Sigmoid colon (tissue), 6 donors: ENCODE measurements at regions not wholly inside any gene's neighbourhood (a gene's known extent, or its start where the extent isn't known, plus 50 kb on each side); places are given as distances from the start of the nearest gene placed in this dataset.
"Not testable (repeated sequence)": the region's sequence is repeated elsewhere in the genome, so short reads cannot be mapped to it uniquely, and the experiment has no call there.

ENCODE experiments used
- DNase-seq: peaks from one replicate; pipeline ENCODE4 v3.0.0-alpha.2; 2019
- H3K27ac ChIP-seq, 4 donors: fragments of 200-600 bp; sonication (generic); one replicate each; pipeline ENCODE4 v1.5.1; 2016 to 2019; ENCODE audit warnings: mild to moderate bottlenecking in 1 of 4
- H3K27me3 ChIP-seq, 3 donors: fragments of 200-600 bp; sonication (generic); one replicate each; pipeline ENCODE4 v1.5.1; 2019; ENCODE audit warnings: mild to moderate bottlenecking in 1 of 3
- H3K36me3 ChIP-seq, 4 donors: fragments of 200-600 bp; sonication (generic); one replicate each; pipeline ENCODE4 v1.5.1; 2016 to 2019
- H3K4me1 ChIP-seq, 4 donors: fragments of 200-600 bp; sonication (generic); one replicate each; pipeline ENCODE4 v1.5.1; 2017 to 2019
- H3K4me3 ChIP-seq, 4 donors: fragments of 200-600 bp; sonication (generic); one replicate each; pipeline ENCODE4 v1.5.1; 2017 to 2019; ENCODE audit warnings: mild to moderate bottlenecking in 2 of 4, moderate library complexity in 1 of 4
- H3K9me3 ChIP-seq, 4 donors: fragments of 200-600 bp in 3 of 4; sonication (generic) in 3 of 4; one replicate each; pipeline versions ENCODE4 v1.5.1 to v1.6.1; 2013 to 2019
- EP300 ChIP-seq, 4 donors: sonication (generic); formaldehyde crosslinking; IDR thresholded peaks; one replicate each; pipeline ENCODE4 v1.6.1; 2017; ENCODE audit warnings: antibody characterized with exemption in 4 of 4
- POLR2A ChIP-seq, 2 donors: fragments of 450-650 bp; IDR thresholded peaks; one replicate each; pipeline ENCODE4 v1.6.1; 2016; ENCODE audit warnings: antibody characterized with exemption in 2 of 2, mild to moderate bottlenecking in 2 of 2, moderate library complexity in 2 of 2
- POLR2AphosphoS5 ChIP-seq, 4 donors: sonication (generic); formaldehyde crosslinking; IDR thresholded peaks; one replicate each; pipeline ENCODE4 v1.6.1; 2017; ENCODE audit warnings: antibody characterized with exemption in 4 of 4
- WGBS, 2 donors: extraction: QIAGEN DNeasy Blood & Tissue Kit; methylation state at CpG; one replicate each; pipeline ENCODE4 v1.1.7; 2013; 5-methylcytosine and 5-hydroxymethylcytosine counted together
- intact Hi-C: fragments of 100-400 bp; cut with DNase I; formaldehyde crosslinking; loops from one replicate; pipeline ENCODE4 v1.15.1; 2023
- TF ChIP-seq, protein P1 (sequence below), 4 experiments: fragments of 450-650 bp in 3 of 4; fragments of 200-600 bp in 1 of 4; IDR thresholded peaks; one replicate each; pipeline ENCODE4 v1.5.1; 2016 to 2019; ENCODE audit warnings: antibody characterized with exemption in 4 of 4, mild to moderate bottlenecking in 3 of 4, moderate library complexity in 2 of 4
- donor health status: healthy with polysubstance abuse.
- donor health status: healthy.

- Histone ChIP-seq H3K4me3 (no peak overlapping the region), H3K27ac (no peak overlapping the region), H3K27me3 (no peaks in the 10 kb centered on the region), H3K4me1 (no peaks in the 10 kb centered on the region), H3K9me3 (no peaks in the 10 kb centered on the region), H3K36me3 (no peaks in the 10 kb centered on the region)
- 88 to 92% methylated on average over 3 of the region's 3 CpGs for WGBS, 2 donors
- intact Hi-C loops, result no loop called here
- no peak for DNase-seq
- TF ChIP-seq, protein P1, sequence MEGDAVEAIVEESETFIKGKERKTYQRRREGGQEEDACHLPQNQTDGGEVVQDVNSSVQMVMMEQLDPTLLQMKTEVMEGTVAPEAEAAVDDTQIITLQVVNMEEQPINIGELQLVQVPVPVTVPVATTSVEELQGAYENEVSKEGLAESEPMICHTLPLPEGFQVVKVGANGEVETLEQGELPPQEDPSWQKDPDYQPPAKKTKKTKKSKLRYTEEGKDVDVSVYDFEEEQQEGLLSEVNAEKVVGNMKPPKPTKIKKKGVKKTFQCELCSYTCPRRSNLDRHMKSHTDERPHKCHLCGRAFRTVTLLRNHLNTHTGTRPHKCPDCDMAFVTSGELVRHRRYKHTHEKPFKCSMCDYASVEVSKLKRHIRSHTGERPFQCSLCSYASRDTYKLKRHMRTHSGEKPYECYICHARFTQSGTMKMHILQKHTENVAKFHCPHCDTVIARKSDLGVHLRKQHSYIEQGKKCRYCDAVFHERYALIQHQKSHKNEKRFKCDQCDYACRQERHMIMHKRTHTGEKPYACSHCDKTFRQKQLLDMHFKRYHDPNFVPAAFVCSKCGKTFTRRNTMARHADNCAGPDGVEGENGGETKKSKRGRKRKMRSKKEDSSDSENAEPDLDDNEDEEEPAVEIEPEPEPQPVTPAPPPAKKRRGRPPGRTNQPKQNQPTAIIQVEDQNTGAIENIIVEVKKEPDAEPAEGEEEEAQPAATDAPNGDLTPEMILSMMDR (IDR thresholded peaks at IDR 0.05), result no peak
- TF ChIP-seq EP300 (IDR thresholded peaks at IDR 0.05), result no peak
- TF ChIP-seq POLR2AphosphoS5 (IDR thresholded peaks at IDR 0.05), result no peak
- no peak for TF ChIP-seq POLR2A (IDR thresholded peaks at IDR 0.05)
These were observed 83.5 kb upstream of the PLEKHG1 start for GRCh38 chr6:150516199-150516598.

GRCh38 chr6:150517175-150517574 lies 82.5 kb upstream of the PLEKHG1 start:
- intact Hi-C loops, result no loop called here
- Histone ChIP-seq H3K4me1 (no peaks in the 10 kb centered on the region), H3K9me3 (no peaks in the 10 kb centered on the region), H3K4me3 (no peak overlapping the region), H3K27me3 (no peaks in the 10 kb centered on the region), H3K27ac (no peak overlapping the region), H3K36me3 (no peaks in the 10 kb centered on the region)
- no peak for DNase-seq
- TF ChIP-seq EP300 (IDR thresholded peaks at IDR 0.05) (no peak), POLR2AphosphoS5 (IDR thresholded peaks at IDR 0.05) (no peak), POLR2A (IDR thresholded peaks at IDR 0.05) (no peak)
- TF ChIP-seq, protein P1 (IDR thresholded peaks at IDR 0.05), result no peak
- 54 to 79% methylated on average over 3 of the region's 3 CpGs for WGBS, 2 donors

GRCh38 chr6:150521482-150521881 lies 78.2 kb upstream of the PLEKHG1 start:
- H3K9me3 ChIP-seq, result no peaks in the 10 kb centered on the region
- intact Hi-C loops, result no loop called here
- TF ChIP-seq, protein P1 (IDR thresholded peaks at IDR 0.05), result no peak
- TF ChIP-seq POLR2AphosphoS5 (IDR thresholded peaks at IDR 0.05), result no peak
- no peak for TF ChIP-seq EP300 (IDR thresholded peaks at IDR 0.05)
- TF ChIP-seq POLR2A (IDR thresholded peaks at IDR 0.05), result no peak
- H3K27ac ChIP-seq, result no peak overlapping the region
- no peaks in the 10 kb centered on the region for H3K36me3 ChIP-seq
- DNase-seq, result no peak
- peaks cover 0 to under 1% (median 0%) of the 10 kb centered on the region in 4 donors for H3K4me1 ChIP-seq
- H3K4me3 ChIP-seq, result no peak overlapping the region
- 84 to 87% methylated on average over 1 of the region's 1 CpG for WGBS, 2 donors
- H3K27me3 ChIP-seq, result no peaks in the 10 kb centered on the region

DNA sequence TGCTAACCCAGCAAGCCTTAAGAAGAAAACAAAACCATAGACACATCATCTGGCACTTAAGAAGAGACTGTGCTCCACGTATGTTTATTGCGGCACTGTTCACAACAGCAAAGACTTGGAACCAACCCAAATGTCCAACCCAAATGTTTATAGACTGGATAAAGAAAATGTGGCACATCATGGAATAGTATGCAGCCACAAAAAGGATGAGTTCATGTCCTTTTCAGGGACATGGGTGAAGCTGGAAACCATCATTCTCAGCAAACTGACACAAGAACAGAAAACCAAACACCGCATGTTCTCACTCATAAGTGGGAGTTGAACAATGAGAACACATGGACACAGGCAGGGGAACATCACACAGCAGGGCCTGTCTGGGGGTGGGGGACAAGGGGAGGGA lies 76.5 kb upstream of the PLEKHG1 start:
- H3K4me3 ChIP-seq, H3K9me3 ChIP-seq, H3K27me3 ChIP-seq, H3K36me3 ChIP-seq, DNase-seq, H3K27ac ChIP-seq, intact Hi-C loops: not testable (repeated sequence)
- peaks cover 0 to 18% (median 11%) of the 10 kb centered on the region in 4 donors for H3K4me1 ChIP-seq
- 89 to 92% methylated on average over 3 of the region's 3 CpGs for WGBS, 2 donors

DNA sequence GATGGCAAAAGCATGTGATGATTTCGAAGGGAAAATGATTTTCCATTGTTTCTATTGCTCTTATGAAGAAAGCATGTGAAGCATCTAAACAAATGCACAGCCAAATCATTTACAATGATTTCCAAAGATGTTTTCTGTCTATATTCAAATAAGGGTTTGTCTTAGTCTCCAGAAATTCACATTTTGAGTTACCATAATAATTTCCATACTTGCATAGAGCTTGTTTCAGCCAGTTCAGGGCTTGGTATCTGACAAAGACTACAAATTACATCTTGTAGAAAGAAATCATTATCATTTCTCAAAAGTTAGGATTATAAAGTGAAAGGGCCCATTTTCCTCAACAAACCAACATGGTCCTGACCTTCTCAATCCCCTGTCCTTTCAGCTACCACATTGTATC lies 74.4 kb upstream of the PLEKHG1 start:
- peaks cover 0 to 31% (median 23%) of the 10 kb centered on the region in 4 donors for H3K4me1 ChIP-seq
- intact Hi-C loops, result loop anchor here (5.0 kb wide), 1 partner anchor 72 kb away; the partner anchor contains the start of gene PLEKHG1
- H3K9me3 ChIP-seq, result no peaks in the 10 kb centered on the region
- no peak for TF ChIP-seq EP300 (IDR thresholded peaks at IDR 0.05)
- WGBS, 2 donors, result 88 to 99% methylated on average over 1 of the region's 1 CpG
- no peak overlapping the region for H3K4me3 ChIP-seq
- no peaks in the 10 kb centered on the region for H3K27me3 ChIP-seq
- no peaks in the 10 kb centered on the region for H3K36me3 ChIP-seq
- H3K27ac ChIP-seq, result no peak overlapping the region
- DNase-seq, result no peak

GRCh38 chr6:150527100-150527499 lies 72.6 kb upstream of the PLEKHG1 start:
- Histone ChIP-seq H3K9me3 (no peaks in the 10 kb centered on the region), H3K27me3 (no peaks in the 10 kb centered on the region), H3K4me1 (peaks cover 0 to 31% (median 23%) of the 10 kb centered on the region in 4 donors), H3K36me3 (no peaks in the 10 kb centered on the region), H3K4me3 (no peak overlapping the region), H3K27ac (peak overlapping the region in 3 of 4 donors; percentile 64 to 79 (median 77))
- 72 to 87% methylated on average over 6 of the region's 6 CpGs for WGBS, 2 donors
- peak; percentile 74 for DNase-seq
- intact Hi-C loops, result loop anchor here (2.0 to 5.0 kb wide), 2 partner anchors 70 to 108 kb away; partner anchors contain the start of gene PLEKHG1
- TF ChIP-seq, protein P1 (IDR thresholded peaks at IDR 0.05), result no peak
- TF ChIP-seq EP300 (IDR thresholded peaks at IDR 0.05) (peak in 3 of 4 donors; percentile 4 to 42 (median 29)), POLR2AphosphoS5 (IDR thresholded peaks at IDR 0.05) (peak; percentile 43 to 74 (median 69))
